Pancreas (tissue), 10 donors: ENCODE measurements at regions not wholly inside any gene's neighbourhood (a gene's known extent, or its start where the extent isn't known, plus 50 kb on each side); places are given as distances from the start of the nearest gene placed in this dataset.

Source experiments
- ATAC-seq, 4 donors: fragments of 200-7000 bp; cut with Tn5 transposase; one replicate each; pipeline versions ENCODE4 v1.8.0 to v1.9.1; 2020; ENCODE audit warnings: mild to moderate bottlenecking in 4 of 4, moderate library complexity in 4 of 4
- DNase-seq, 6 donors: peaks; one replicate each; pipeline ENCODE4 v3.0.0-alpha.2; 2020
- FAIRE-seq: peaks from 2 replicates; lab custom pipeline; 2012; peaks lifted over from hg19 to GRCh38; lab: Jason Lieb, UNC
- H3K27ac ChIP-seq, 4 donors: fragments of 200-600 bp; sonication (generic); 1 replicate in 3 of 4; 2 replicates in 1 of 4; pipeline versions ENCODE4 v1.5.0 to v1.8.0; 2020
- H3K27me3 ChIP-seq, 4 donors: fragments of 200-600 bp; one replicate each; pipeline ENCODE4 v1.8.0; 2021
- H3K36me3 ChIP-seq, 3 donors: fragments of 200-600 bp; sonication (generic) in 1 of 3; one replicate each; pipeline versions ENCODE4 v1.5.0 to v1.8.0; 2020 to 2021
- H3K4me1 ChIP-seq, 3 donors: fragments of 200-600 bp; one replicate each; pipeline ENCODE4 v1.8.0; 2021
- H3K4me3 ChIP-seq, 4 donors: fragments of 200-600 bp; sonication (generic) in 2 of 4; one replicate each; pipeline versions ENCODE4 v1.5.0 to v1.8.0; 2020 to 2021
- H3K9me3 ChIP-seq, 4 donors: fragments of 200-600 bp; one replicate each; pipeline ENCODE4 v1.8.0; 2021
- CTCF ChIP-seq, 4 donors: fragments of 200-600 bp; sonication (generic) in 3 of 4; IDR thresholded peaks; one replicate each; pipeline versions ENCODE4 v1.5.0 to v1.8.0; 2021; ENCODE audit warnings: antibody characterized with exemption in 4 of 4
- WGBS, 2 donors: extraction: QIAGEN DNeasy Blood & Tissue Kit; methylation state at CpG; one replicate each; pipeline ENCODE4 v1.1.7; 2013; 5-methylcytosine and 5-hydroxymethylcytosine counted together
- intact Hi-C, 3 donors: fragments of 100-400 bp; cut with DNase I; formaldehyde crosslinking; loops; one replicate each; pipeline versions ENCODE4 v1.11.1 to v1.14.2; 2022
- donor health status: healthy with polysubstance abuse.
- donor health status: DM: no; HTN: no; CAD: no; lungs with moderate emphysema.
- donor health status: DM: no; HTN: no; CAD: no.
- donor health status: control.
- donor health status: control.
- donor health status: Bipolar disorder and iron deficiency.
- donor health status: DM: yes; HTN: yes; CAD: no.
- donor health status: DM: no; HTN: no; CAD: no.
- donor health status: DM: no; HTN: no; CAD: no.
- donor health status: DM: yes; HTN: yes; CAD: no.

GRCh38 chr21:38979271-38980121 lies 173.8 kb downstream of the ETS2 start:
- WGBS, 2 donors = 47 to 53% methylated on average over 6 of the region's 6 CpGs
- no peaks in the 10 kb centered on the region for H3K27me3 ChIP-seq
- H3K4me3 ChIP-seq = no peak overlapping the region
- no peak for TF ChIP-seq CTCF (IDR thresholded peaks at IDR 0.05)
- intact Hi-C loops = no loop called here
- H3K4me1 ChIP-seq = no peaks in the 10 kb centered on the region
- no peaks in the 10 kb centered on the region for H3K36me3 ChIP-seq
- no peak overlapping the region for H3K27ac ChIP-seq
- no peaks in the 10 kb centered on the region for H3K9me3 ChIP-seq
- ATAC-seq = peak in 2 of 4 donors; percentile 57 to 59
- FAIRE-seq = no peak
- no peak for DNase-seq

GRCh38 chr21:38976900-38977299 lies 171.2 kb downstream of the ETS2 start:
- H3K4me3 ChIP-seq = no peak overlapping the region
- intact Hi-C loops = no loop called here
- 72 to 75% methylated on average over 8 of the region's 8 CpGs for WGBS, 2 donors
- no peak for FAIRE-seq
- no peaks in the 10 kb centered on the region for H3K9me3 ChIP-seq
- TF ChIP-seq CTCF (IDR thresholded peaks at IDR 0.05) = no peak
- no peaks in the 10 kb centered on the region for H3K36me3 ChIP-seq
- no peaks in the 10 kb centered on the region for H3K27me3 ChIP-seq
- ATAC-seq = no peak
- H3K27ac ChIP-seq = no peak overlapping the region
- H3K4me1 ChIP-seq = no peaks in the 10 kb centered on the region
- DNase-seq = no peak

GRCh38 chr21:38973552-38973951 lies 167.8 kb downstream of the ETS2 start:
- no peak for FAIRE-seq
- Histone ChIP-seq H3K9me3 (no peaks in the 10 kb centered on the region), H3K4me1 (no peaks in the 10 kb centered on the region), H3K27ac (no peak overlapping the region), H3K27me3 (no peaks in the 10 kb centered on the region), H3K4me3 (no peak overlapping the region), H3K36me3 (no peaks in the 10 kb centered on the region)
- ATAC-seq = no peak
- no peak for TF ChIP-seq CTCF (IDR thresholded peaks at IDR 0.05)
- intact Hi-C loops = no loop called here
- no peak for DNase-seq
- WGBS, 2 donors = 68 to 84% methylated on average over 6 of the region's 6 CpGs

- Histone ChIP-seq H3K36me3 (no peaks in the 10 kb centered on the region), H3K9me3 (no peaks in the 10 kb centered on the region), H3K4me3 (no peak overlapping the region), H3K27ac (no peak overlapping the region), H3K4me1 (no peaks in the 10 kb centered on the region), H3K27me3 (no peaks in the 10 kb centered on the region)
- DNase-seq = no peak
- no peak for FAIRE-seq
- no peak for ATAC-seq
- TF ChIP-seq CTCF (IDR thresholded peaks at IDR 0.05) = no peak
- intact Hi-C loops = no loop called here
- 76 to 97% methylated on average over 7 to 9 of the region's 10 CpGs for WGBS, 2 donors
These were observed 166.3 kb downstream of the ETS2 start for GRCh38 chr21:38972078-38972477.

GRCh38 chr21:38970765-38971164 lies 165.0 kb downstream of the ETS2 start:
- Histone ChIP-seq H3K36me3 (no peaks in the 10 kb centered on the region), H3K27ac (no peak overlapping the region), H3K9me3 (no peaks in the 10 kb centered on the region), H3K4me3 (no peak overlapping the region), H3K27me3 (no peaks in the 10 kb centered on the region), H3K4me1 (no peaks in the 10 kb centered on the region)
- ATAC-seq (no peak), FAIRE-seq (no peak), DNase-seq (no peak)
- intact Hi-C loops = no loop called here
- TF ChIP-seq CTCF (IDR thresholded peaks at IDR 0.05) = no peak
- 89 to 90% methylated on average over 3 of the region's 3 CpGs for whole genome bisulfite sequencing, 2 donors
